GM12878 (cell line): ENCODE measurements at regions not wholly inside any gene's neighbourhood (a gene's known extent, or its start where the extent isn't known, plus 50 kb on each side); places are given as distances from the start of the nearest gene placed in this dataset.

Experiments
- ATF7 ChIP-seq: fragments of 450-650 bp; IDR thresholded peaks from 2 replicates; pipeline ENCODE4 v1.6.1; 2016; ENCODE audit warnings: low read depth, mild to moderate bottlenecking
- BACH1 ChIP-seq: fragments of 450-650 bp; IDR thresholded peaks from 2 replicates; pipeline ENCODE4 v1.6.1; 2017; ENCODE audit warnings: mild to moderate bottlenecking, borderline replicate concordance
- BHLHE40 ChIP-seq, 2 experiments: fragments of 450-650 bp in 1 of 2; IDR thresholded peaks; 2 replicates each; pipeline ENCODE4 v1.6.1; 2011 to 2017; ENCODE audit warnings: low read depth in 2 of 2, borderline replicate concordance in 1 of 2, improper control_type of control experiment in 1 of 2, low read length in 1 of 2, mild to moderate bottlenecking in 1 of 2
- DPF2 ChIP-seq: fragments of 450-650 bp; IDR thresholded peaks from 2 replicates; pipeline ENCODE4 v1.6.1; 2017; ENCODE audit warnings: mild to moderate bottlenecking
- ELK1 ChIP-seq: IDR thresholded peaks from 2 replicates; pipeline ENCODE4 v1.6.1; 2012; ENCODE audit warnings: low read depth, low read length, improper control_type of control experiment
- FOXM1 ChIP-seq: IDR thresholded peaks from 2 replicates; pipeline ENCODE4 v1.6.1; 2012; ENCODE audit warnings: low read depth, mild to moderate bottlenecking, inconsistent platforms, low read length, moderate library complexity
- GABPA ChIP-seq: IDR thresholded peaks from 2 replicates; pipeline ENCODE4 v1.6.1; 2014; ENCODE audit warnings: antibody characterized with exemption, low read depth, mild to moderate bottlenecking, inconsistent platforms
- HCFC1 ChIP-seq: fragments of 150-350 bp; IDR thresholded peaks from 2 replicates; pipeline ENCODE4 v1.6.1; 2014; ENCODE audit warnings: low read length
- HDGF ChIP-seq: fragments of 450-650 bp; IDR thresholded peaks from 2 replicates; pipeline ENCODE4 v1.6.1; 2016; ENCODE audit warnings: antibody characterized with exemption
- IRF3 ChIP-seq: fragments of 450-650 bp; IDR thresholded peaks from 2 replicates; pipeline ENCODE4 v1.6.1; 2014; ENCODE audit warnings: mild to moderate bottlenecking
- JUNB ChIP-seq: IDR thresholded peaks from 2 replicates; pipeline ENCODE4 v1.6.1; 2016; ENCODE audit warnings: antibody characterized with exemption, mild to moderate bottlenecking
- MXI1 ChIP-seq: fragments of 150-350 bp; IDR thresholded peaks from 2 replicates; pipeline ENCODE4 v1.6.1; 2011; ENCODE audit warnings: low read depth, mild to moderate bottlenecking, inconsistent platforms, low read length, improper control_type of control experiment
- NKRF ChIP-seq: fragments of 450-650 bp; conservative IDR thresholded peaks from 2 replicates; pipeline ENCODE4 v1.6.1; 2017; ENCODE audit warnings: mild to moderate bottlenecking, moderate library complexity
- PBX3 ChIP-seq: IDR thresholded peaks from 2 replicates; pipeline ENCODE4 v1.6.1; 2011; ENCODE audit warnings: mild to moderate bottlenecking, low read depth, low read length, moderate library complexity; ENCODE audit not compliant: insufficient replicate concordance
- PKNOX1 ChIP-seq: fragments of 450-650 bp; IDR thresholded peaks from 2 replicates; pipeline ENCODE4 v1.6.1; 2016; ENCODE audit warnings: mild to moderate bottlenecking
- REST ChIP-seq: IDR thresholded peaks from 2 replicates; pipeline ENCODE4 v1.6.1; 2012; ENCODE audit warnings: mild to moderate bottlenecking, low read depth, low read length
- SREBF2 ChIP-seq: IDR thresholded peaks from 2 replicates; pipeline ENCODE4 v1.6.1; 2012; ENCODE audit warnings: mild to moderate bottlenecking, low read length
- SRF ChIP-seq, 2 experiments: IDR thresholded peaks; 2 replicates each; pipeline ENCODE4 v1.6.1; 2011; ENCODE audit warnings: low read depth in 2 of 2, low read length in 2 of 2, mild to moderate bottlenecking in 1 of 2, moderate library complexity in 1 of 2
- TARDBP ChIP-seq: IDR thresholded peaks from 2 replicates; pipeline ENCODE4 v1.6.1; 2016; ENCODE audit warnings: borderline replicate concordance
- ZNF24 ChIP-seq: fragments of 450-650 bp; IDR thresholded peaks from 2 replicates; pipeline ENCODE4 v1.6.1; 2017; ENCODE audit warnings: antibody characterized with exemption, mild to moderate bottlenecking
- ZSCAN29 ChIP-seq: fragments of 450-650 bp; IDR thresholded peaks from 2 replicates; pipeline ENCODE4 v1.6.1; 2017; ENCODE audit warnings: mild to moderate bottlenecking, moderate library complexity
- ZZZ3 ChIP-seq: IDR thresholded peaks from 2 replicates; pipeline ENCODE4 v1.6.1; 2011; ENCODE audit warnings: low read depth; ENCODE audit not compliant: control insufficient read depth, insufficient read length

DNA sequence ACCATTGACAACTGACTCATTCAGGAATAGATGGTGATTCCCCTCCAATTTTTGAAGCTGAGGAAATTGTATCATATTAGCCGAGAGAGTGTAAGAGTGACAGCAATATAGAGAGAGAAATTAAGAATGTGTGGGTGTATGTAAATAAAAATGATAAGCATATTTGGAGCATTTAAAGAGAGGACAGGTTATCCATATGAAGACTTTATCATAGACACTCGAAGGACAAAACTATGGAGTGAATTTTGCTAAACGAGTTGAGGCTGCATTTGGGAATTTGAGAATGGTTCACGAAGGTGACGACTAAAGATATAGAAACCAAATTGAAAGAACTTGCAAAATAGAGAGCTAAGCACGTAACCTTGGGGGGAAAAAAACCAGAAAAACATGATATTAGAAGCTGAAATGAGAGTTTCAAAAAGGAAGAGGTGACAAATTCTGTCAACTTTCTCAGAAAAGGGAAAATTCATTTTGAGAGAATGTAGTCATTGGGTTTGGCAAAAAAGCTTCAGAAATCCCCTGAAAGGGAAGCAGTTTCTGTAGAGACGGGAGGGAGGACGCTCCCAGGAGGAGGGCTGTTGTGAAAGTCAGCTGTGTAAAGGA is 129.7 kb downstream of the KCNJ2 start (continued):
- peak; percentile 92 for TF ChIP-seq PKNOX1
- no peak for TF ChIP-seq REST
- TF ChIP-seq BACH1: no peak
- peak; percentile 61 for TF ChIP-seq DPF2
- no peak for TF ChIP-seq HCFC1
- TF ChIP-seq HDGF: no peak
- TF ChIP-seq ZNF24: peak; percentile 13; the same call in 1 of the 2 replicates
- no peak for TF ChIP-seq TARDBP
- TF ChIP-seq ATF7: peak; percentile 93
- TF ChIP-seq ZZZ3: no peak
- 0 out of 2 replicates have a peak, but pooled peaks have one; percentile 51 for TF ChIP-seq GABPA
- 0 out of 4 replicates have a peak, but pooled peaks of 1 of the 2 experiments have one; percentile 31 for TF ChIP-seq BHLHE40 (IDR thresholded peaks at IDR 0.05; ENCODE audit: borderline replicate concordance in 1 of 2, low read depth in 2 of 2, low read length in 1 of 2)
- TF ChIP-seq SRF (IDR thresholded peaks at IDR 0.05; ENCODE audit: low read depth in 2 of 2, low read length in 2 of 2): no peak; a peak in 1 of 4 replicates
- peak; percentile 92; the same call in 1 of the 2 replicates for TF ChIP-seq FOXM1
- no peak for TF ChIP-seq ELK1
- no peak for TF ChIP-seq SREBF2
- TF ChIP-seq ZSCAN29: no peak
- TF ChIP-seq MXI1: no peak
- TF ChIP-seq IRF3: no peak
- peak; percentile 92 for TF ChIP-seq JUNB
- no peak for TF ChIP-seq NKRF
- no peak for TF ChIP-seq PBX3
